Renal pelvis (tissue), 1 donor: ENCODE measurements at regions not wholly inside any gene's neighbourhood (a gene's known extent, or its start where the extent isn't known, plus 50 kb on each side); places are given as distances from the start of the nearest gene placed in this dataset.

ENCODE experiments used
- DNase-seq: peaks from one replicate; pipeline ENCODE4 v3.0.0-alpha.2; 2013

GRCh38 chr5:35430381-35431162 is 187.1 kb upstream of the SPEF2 start:
- no peak for DNase-seq

GRCh38 chr5:35420200-35420599 is 189.9 kb upstream of the PRLR start:
- no peak for DNase-seq

DNA sequence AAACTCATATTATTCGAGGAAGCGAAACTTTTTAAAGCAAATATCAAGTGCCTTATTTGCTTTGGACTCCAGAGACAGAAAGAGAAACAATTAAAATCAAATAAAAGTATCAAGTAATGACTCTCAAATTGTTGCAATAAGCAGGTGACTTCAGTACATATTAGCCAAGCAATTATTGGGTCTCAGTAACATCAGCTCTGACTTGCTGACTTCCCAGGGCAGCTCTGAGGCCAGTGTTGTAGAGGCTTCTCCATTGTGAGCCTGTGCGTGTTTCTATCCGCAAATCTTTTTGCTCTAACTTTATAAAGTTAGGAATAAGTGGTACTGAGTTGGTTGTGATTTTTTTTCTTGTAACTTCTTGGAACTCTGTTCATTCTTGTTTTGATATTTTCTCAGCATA is 186.8 kb upstream of the PRLR start:
- no peak for DNase-seq

DNA sequence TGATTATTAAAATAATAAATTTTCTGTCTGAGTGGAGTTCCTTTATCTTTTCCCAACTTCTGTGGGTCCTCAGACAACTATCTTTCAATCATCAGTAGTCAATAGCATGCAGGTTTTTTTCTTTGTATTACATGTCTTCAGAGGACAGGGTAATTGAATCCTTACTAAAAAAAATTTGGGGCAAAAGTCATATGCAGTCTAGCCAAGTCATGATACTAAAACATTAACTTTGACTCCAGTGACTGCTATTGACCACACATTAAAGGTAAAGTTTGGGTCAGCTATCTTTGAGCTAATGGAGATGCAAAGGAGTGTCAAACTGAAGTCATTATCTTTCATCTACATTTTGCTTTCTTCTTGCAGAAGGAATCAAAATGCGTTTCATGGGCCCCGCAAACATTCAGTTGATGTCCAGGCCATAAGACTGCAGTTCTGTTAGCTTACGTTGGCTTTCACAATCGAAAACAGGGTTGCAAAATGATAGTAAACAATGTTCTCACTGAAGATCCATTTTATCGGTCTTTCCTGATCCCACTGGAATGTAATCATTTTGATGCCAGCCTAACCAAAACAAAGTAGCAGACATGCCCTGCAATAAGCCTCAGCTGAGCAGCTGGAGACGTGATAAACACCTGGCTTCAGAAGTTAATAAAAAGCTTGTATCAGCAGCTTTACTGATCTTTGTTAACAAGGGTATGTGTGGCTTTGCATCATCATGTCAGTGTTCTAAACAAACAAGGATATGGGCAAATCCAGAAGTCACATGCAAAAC is 186.1 kb upstream of the PRLR start:
- no peak for DNase-seq

- DNase-seq = no peak
Observed at GRCh38 chr5:35415309-35415708, 185.0 kb upstream of the PRLR start.

- no peak for DNase-seq
Observed at GRCh38 chr5:35409361-35409760, 179.1 kb upstream of the PRLR start.

- no peak for DNase-seq
Observed at GRCh38 chr5:35408146-35408545, 177.9 kb upstream of the PRLR start.

- DNase-seq = no peak
Observed at GRCh38 chr5:35407697-35408096, 177.4 kb upstream of the PRLR start.

DNA sequence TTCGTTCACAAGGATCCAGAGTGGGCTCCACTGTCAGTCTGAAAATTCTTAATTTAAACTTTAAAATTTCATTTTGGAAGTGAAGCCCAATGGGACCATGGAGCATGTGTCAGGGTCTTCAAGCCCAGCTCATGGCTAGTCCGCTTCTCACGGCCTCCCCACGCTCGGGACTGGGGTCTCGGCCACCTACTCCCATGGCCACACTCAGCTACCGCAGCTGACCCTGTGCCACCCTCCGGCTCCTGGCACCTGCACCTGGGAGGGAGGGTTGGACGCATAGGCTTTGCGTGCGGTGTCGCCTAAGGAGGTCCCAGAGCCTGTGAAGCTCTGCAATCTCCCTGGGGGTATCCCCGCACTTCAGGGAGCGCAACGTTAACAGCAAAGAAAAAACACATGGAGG is 175.7 kb upstream of the PRLR start:
- DNase-seq = no peak

DNA sequence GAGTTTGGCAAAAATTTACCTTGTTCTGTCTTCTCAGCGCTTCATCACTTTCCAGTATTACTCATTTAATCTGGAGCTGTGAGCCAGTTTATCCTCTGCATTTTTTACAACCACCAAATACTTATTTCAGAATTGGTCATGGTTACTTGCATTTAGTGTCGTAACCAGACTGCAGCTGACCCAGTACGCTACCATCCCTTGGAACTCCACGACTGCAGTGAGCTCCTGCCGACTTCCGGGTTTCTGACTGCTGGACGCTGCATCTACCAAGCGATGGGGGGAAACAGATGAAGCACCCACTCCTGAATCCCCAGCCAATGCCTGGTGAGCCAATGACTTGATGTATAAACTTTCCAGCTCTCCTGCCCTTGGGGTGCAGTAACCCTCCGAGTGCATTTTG is 174.4 kb upstream of the PRLR start:
- no peak for DNase-seq

DNA sequence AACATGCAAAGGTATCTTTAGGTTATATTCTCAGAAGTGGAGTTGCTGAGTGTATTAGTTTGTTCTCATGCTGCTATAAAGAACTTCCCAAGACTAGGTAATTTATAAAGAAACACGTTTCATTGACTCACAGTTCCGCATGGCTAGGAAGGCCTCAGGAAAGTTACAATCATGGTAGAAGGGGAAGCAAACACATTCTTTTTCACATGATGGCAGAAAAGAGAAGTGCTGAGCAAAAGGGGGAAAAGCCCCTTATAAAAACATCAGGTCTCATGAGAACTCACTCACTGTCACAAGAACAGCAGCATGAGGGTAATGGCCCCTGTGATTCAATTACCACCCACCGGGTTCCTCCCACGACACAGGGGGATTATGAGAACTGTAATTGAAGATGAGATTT is 163.6 kb upstream of the PRLR start:
- DNase-seq = no peak

DNA sequence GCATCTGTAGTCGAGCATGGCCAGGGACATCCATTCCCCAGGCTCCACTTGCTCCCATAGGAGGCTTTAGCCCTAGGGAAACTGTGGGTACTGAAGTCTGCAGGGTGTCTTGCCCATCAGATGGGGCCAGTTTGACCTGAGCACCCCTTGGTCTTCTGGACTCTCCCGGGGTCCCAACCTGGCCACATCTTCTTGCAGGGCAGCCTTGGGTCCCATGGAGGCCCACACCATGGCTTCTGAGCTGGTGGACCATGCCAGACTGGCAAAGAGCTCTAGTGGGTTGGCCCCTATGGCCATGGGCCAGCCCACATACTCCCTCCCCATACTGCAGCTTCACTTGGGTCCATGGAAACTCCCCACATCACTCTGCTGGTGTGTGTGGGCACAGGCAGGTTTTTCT is 154.4 kb upstream of the PRLR start:
- DNase-seq = no peak

DNA sequence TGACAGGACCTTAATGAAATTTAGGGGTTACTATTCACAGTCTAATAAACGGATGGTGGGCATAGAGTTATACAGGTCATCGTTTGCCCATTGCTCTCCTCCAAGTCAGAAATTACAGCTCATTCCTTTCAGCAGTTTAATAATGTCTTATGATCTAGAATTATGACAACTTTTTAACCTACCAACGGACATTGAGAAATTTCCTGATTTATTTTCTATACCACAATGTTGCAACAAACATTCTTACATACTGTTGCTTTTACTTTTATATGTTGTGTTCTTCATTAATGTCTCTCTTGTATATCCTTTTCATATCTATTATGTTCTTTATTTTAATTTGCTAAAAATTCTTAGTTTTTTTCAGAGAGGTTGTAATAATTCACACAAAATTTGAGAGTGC is 152.8 kb upstream of the PRLR start:
- DNase-seq = no peak

DNA sequence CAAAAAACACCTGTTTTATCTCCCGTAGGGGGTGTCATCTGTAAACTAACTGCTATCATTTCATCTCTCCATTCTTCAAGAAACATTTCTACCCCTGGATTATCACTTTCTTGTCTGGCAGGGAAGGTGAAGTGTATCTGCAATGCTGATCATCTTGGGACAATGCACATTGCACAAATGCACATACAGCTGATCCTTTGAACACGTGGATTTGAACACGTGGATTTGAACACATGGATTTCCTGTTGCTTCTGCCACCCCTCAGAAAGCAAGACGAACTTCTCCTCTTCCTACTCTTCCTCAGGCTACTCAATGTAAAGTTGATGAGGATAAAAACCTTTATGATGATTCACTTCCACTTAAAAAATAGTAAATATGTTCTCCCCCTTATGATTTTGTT is 147.4 kb upstream of the PRLR start:
- no peak for DNase-seq

- no peak for DNase-seq
Observed at GRCh38 chr5:35374584-35374983, 144.3 kb upstream of the PRLR start.

DNA sequence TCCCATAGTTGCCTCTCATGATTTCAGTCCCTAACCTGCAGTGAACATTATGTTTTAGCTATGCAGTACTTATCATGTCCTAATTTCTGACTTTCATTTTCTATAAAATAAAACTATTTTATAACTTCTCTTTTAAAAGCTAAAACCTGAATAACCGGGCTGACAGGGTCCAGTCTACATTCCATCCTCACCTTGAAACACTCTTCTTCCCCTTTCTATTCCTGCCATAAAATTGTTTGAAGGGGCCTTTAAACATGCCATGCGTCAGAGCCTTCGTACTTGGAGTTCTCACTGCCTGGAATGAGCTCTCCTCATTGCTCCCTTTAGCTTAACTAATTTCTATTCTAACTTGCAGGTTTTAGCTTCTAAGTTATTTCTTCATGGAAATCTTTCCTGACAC is 143.0 kb upstream of the PRLR start:
- no peak for DNase-seq

- DNase-seq = no peak
Observed at GRCh38 chr5:35372482-35372881, 142.2 kb upstream of the PRLR start.

DNA sequence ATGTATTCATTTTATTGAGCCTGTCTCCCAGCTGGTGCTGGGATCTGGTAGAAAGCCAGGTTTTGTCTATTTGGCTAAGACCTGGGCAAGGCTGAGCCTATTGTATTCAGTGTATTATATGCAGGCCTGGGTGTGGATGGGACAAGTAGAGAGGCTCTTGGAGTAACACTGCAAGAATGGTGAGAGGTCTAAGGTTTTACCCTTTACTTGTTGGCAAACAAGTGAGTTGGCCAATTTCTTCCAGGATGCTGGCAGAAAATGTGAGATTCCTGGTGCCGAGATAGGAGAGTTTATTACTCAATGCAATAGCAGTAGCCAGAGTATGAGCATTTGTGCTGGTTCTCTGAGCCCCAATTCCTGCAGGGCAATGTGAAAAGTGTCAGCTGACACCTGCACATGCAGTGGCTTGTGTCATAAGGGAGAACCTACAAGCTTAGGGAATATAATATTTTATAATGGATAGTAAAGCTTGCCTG is 141.7 kb upstream of the PRLR start:
- no peak for DNase-seq

DNA sequence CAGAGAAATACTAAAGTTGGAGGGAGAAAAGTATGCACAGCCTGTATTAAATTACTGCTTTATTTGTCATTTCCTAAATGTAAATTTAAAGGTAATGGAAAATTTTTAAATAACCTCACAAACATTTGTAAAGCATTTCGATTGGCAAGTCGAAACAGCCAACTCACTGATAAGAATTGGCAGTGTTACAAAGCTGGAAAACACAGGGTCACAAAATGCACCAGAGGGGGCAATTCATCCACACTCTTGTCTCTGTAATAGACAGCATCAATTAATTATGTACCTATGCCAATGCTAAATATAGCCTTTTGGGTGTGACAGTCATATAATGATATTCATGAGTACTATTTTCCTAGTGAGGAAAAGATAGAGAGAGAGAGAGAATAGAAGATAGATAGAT is 140.6 kb upstream of the PRLR start:
- no peak for DNase-seq

DNA sequence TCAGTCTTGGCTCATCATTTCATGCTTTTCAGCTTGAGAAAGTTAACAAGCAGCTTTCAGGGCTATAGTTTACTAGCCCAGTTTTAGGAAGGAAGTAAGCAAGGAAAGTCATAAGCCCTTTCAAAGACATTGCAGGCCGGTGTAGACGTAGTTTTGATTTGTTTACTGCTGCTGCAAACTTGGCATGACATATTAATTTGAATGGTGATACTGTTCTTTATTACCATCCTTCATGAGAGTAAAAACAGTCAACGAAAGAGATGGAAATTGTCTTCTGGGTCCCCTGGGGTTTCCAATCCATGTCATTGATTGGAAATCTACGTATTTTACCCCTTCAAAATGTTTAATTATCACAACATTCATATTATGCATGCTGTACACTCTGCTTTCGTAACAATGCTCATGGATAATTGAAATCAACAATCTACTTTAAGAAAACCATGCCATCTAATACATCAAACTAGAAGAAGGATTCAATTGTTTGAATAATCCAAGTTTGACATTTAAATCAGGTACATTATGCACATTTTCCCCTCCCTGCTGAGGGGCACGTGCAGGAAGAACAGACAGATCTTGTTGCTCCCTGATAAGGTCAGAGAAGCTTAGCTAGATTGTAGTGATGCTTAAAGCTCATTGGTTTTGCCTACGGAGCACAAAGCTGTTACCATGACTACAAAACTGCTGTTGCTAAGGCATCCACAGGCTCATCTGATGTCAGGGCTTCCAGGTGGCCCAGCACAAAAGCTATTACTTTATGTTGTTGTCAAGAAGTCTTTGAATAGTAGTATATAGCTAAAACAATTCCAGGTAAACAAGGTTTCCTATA is 139.9 kb upstream of the PRLR start:
- peak; percentile 17 for DNase-seq

DNA sequence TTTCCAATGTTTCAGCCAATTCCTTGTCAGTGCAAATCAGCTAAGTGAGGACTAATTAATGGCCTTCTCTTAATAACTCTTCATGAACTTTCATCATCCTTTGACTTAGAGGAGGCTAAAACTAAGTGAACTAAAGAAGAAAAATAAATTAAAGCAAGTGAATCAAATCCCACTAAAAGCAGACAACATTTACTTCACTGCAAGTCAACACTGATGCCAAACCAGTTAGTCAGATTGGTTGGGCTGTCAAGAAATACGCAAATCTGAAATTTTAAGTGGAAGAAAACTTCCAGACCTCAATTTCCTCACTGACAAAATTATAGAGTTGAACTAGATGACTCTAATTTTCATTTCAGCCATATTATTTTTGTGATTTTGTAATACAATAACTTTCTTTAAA is 137.2 kb upstream of the PRLR start:
- DNase-seq = no peak

DNA sequence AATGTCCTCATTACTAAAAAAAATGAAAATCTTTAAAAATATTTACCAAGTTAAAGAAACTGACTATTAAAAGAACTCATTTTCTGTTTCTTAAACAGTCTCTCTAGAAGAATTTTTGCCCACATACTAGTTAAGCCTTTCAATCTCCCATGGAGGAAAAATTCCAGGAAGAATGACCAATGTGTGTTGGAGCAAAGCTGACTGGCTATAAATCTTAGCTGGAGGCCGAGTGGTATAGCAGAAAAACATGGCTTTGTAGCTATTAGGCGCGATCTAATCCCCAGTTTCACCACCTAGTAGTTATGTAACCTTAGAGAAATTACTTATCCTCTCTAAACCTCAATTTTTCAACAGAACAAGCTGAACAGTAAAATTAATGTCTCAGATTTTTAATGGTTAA is 135.5 kb upstream of the PRLR start:
- DNase-seq = peak; percentile 48

DNA sequence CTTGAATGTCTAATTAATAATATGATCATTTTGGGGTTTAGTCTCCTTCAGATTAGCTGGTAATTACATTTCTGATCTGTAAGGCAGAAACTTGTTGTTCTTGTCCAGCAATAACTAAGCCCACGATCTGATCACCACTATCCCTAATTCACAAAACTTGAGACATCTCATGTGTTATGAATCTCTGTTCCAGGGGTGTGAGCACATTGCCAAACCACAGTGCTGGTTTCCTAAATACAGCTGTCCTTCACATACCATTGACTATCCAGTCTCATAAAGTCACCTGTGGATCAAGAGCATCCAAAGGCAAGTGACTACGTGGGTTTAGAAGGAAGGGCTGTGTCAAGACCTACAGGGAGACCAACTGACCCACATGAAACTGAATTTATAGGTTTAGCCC is 134.1 kb upstream of the PRLR start:
- no peak for DNase-seq
